ENCODE measurements at regions not wholly inside any gene's neighbourhood (a gene's known extent, or its start where the extent isn't known, plus 50 kb on each side); places are given as distances from the start of the nearest gene placed in this dataset.
A peak's percentile ranks its signal among the peaks of the same experiment; 100 is the strongest.

DNA sequence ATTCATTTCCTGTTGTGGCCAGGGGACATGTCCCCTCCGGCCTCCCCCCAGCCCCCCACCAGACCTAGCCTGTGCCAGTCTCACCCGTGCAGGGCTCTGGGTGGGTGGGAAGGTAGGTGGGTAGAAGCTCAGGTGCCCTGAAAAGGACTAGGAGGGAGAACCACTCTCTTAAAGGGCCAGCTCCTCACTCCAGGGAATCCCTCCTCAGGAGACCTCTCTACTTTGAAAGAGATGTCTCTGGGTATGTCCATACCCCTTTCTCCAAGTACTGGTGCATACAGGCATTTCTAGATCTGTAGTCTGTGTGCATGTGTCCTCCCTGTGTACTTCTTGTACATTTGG is 60.8 kb upstream of the EPB41L1 start:
- no peaks in the 10 kb centered on the region for H3K36me3 Mint-ChIP-seq (ENCODE audit: low read depth)
- peak overlapping the region; percentile 98 for H3K4me3 Mint-ChIP-seq (ENCODE audit: unreplicated experiment)
- H3K27ac Mint-ChIP-seq (ENCODE audit: unreplicated experiment): peak overlapping the region; percentile 88
- DNase-seq (ENCODE audit: low spot score): no peak
- H3K27me3 Mint-ChIP-seq (ENCODE audit: low read depth): no peaks in the 10 kb centered on the region
- TF ChIP-seq, protein P1, sequence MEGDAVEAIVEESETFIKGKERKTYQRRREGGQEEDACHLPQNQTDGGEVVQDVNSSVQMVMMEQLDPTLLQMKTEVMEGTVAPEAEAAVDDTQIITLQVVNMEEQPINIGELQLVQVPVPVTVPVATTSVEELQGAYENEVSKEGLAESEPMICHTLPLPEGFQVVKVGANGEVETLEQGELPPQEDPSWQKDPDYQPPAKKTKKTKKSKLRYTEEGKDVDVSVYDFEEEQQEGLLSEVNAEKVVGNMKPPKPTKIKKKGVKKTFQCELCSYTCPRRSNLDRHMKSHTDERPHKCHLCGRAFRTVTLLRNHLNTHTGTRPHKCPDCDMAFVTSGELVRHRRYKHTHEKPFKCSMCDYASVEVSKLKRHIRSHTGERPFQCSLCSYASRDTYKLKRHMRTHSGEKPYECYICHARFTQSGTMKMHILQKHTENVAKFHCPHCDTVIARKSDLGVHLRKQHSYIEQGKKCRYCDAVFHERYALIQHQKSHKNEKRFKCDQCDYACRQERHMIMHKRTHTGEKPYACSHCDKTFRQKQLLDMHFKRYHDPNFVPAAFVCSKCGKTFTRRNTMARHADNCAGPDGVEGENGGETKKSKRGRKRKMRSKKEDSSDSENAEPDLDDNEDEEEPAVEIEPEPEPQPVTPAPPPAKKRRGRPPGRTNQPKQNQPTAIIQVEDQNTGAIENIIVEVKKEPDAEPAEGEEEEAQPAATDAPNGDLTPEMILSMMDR (IDR thresholded peaks at IDR 0.05): no peak
- peaks cover 40% of the 10 kb centered on the region for H3K4me1 Mint-ChIP-seq (ENCODE audit: low read depth)
- no peaks in the 10 kb centered on the region for H3K9me3 Mint-ChIP-seq (ENCODE audit: low read depth)

DNA sequence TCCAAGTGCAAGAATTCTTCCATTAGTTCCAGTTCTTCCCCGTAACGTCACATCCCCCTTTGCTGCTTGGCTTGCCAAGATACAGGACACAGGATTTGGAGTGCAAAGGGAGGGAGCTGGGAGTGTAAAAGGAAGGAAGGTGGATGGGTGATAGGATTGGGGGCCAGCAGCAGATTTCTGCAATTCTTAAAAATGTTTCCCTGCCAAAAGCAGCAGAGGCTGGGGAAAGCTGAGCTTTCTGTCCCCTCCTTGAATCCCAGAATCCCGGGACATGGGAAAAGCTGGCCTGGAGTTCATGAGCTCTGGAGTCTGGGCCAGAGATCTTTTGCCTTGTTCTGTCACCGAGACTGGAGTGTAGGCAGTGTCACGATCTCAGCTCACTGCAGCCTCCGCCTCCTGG is 60.0 kb upstream of the EPB41L1 start:
- H3K36me3 Mint-ChIP-seq (ENCODE audit: low read depth): no peaks in the 10 kb centered on the region
- TF ChIP-seq, protein P1 (IDR thresholded peaks at IDR 0.05): no peak
- no peaks in the 10 kb centered on the region for H3K9me3 Mint-ChIP-seq (ENCODE audit: low read depth)
- H3K27ac Mint-ChIP-seq (ENCODE audit: unreplicated experiment): peak overlapping the region; percentile 88
- peak overlapping the region; percentile 98 for H3K4me3 Mint-ChIP-seq (ENCODE audit: unreplicated experiment)
- peaks cover 40% of the 10 kb centered on the region for H3K4me1 Mint-ChIP-seq (ENCODE audit: low read depth)
- DNase-seq (ENCODE audit: low spot score): no peak
- no peaks in the 10 kb centered on the region for H3K27me3 Mint-ChIP-seq (ENCODE audit: low read depth)

GRCh38 chr20:36096435-36096834 is 58.1 kb upstream of the EPB41L1 start:
- peak overlapping the region; percentile 84 for H3K27ac Mint-ChIP-seq (ENCODE audit: unreplicated experiment)
- peaks cover 48% of the 10 kb centered on the region for H3K4me1 Mint-ChIP-seq (ENCODE audit: low read depth)
- no peak overlapping the region for H3K4me3 Mint-ChIP-seq (ENCODE audit: unreplicated experiment)
- H3K9me3 Mint-ChIP-seq (ENCODE audit: low read depth): no peaks in the 10 kb centered on the region
- TF ChIP-seq, protein P1 (IDR thresholded peaks at IDR 0.05): no peak
- no peaks in the 10 kb centered on the region for H3K36me3 Mint-ChIP-seq (ENCODE audit: low read depth)
- DNase-seq (ENCODE audit: low spot score): no peak
- no peaks in the 10 kb centered on the region for H3K27me3 Mint-ChIP-seq (ENCODE audit: low read depth)

- no peaks in the 10 kb centered on the region for H3K27me3 Mint-ChIP-seq (ENCODE audit: low read depth)
- H3K4me1 Mint-ChIP-seq (ENCODE audit: low read depth): peaks cover 50% of the 10 kb centered on the region
- TF ChIP-seq, protein P1 (IDR thresholded peaks at IDR 0.05): no peak
- DNase-seq (ENCODE audit: low spot score): no peak
- peak overlapping the region; percentile 97 for H3K27ac Mint-ChIP-seq (ENCODE audit: unreplicated experiment)
- no peaks in the 10 kb centered on the region for H3K36me3 Mint-ChIP-seq (ENCODE audit: low read depth)
- no peaks in the 10 kb centered on the region for H3K9me3 Mint-ChIP-seq (ENCODE audit: low read depth)
- no peak overlapping the region for H3K4me3 Mint-ChIP-seq (ENCODE audit: unreplicated experiment)
Observed at GRCh38 chr20:36097337-36098151, 57.0 kb upstream of the EPB41L1 start.

DNA sequence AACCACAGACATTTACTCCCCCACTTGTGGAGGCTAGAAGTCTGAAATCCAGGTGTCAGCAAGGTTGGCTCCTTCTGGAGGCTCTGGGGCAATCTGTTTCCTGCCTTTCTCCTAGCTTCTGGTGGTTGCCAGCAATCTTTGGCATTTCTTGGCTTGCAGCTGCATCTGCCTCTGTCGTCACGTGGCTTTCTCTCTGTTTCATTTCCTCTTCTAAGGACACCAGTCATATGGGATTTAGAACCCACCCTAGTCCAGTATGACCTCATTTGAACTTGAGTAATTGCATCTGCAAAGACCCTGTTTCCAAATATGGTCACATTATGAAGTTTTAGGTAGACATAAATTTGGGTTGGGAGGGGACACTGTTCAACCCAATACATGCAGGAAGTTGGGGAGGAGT is 56.2 kb upstream of the EPB41L1 start:
- Mint-ChIP-seq H3K9me3 (ENCODE audit: low read depth) (no peaks in the 10 kb centered on the region), H3K36me3 (ENCODE audit: low read depth) (no peaks in the 10 kb centered on the region), H3K27ac (ENCODE audit: unreplicated experiment) (peak overlapping the region; percentile 97), H3K4me1 (ENCODE audit: low read depth) (peaks cover 53% of the 10 kb centered on the region), H3K4me3 (ENCODE audit: unreplicated experiment) (no peak overlapping the region), H3K27me3 (ENCODE audit: low read depth) (no peaks in the 10 kb centered on the region)
- TF ChIP-seq, protein P1 (IDR thresholded peaks at IDR 0.05): no peak
- no peak for DNase-seq (ENCODE audit: low spot score)
